ENCODE measurements at regions not wholly inside any gene's neighbourhood (a gene's known extent, or its start where the extent isn't known, plus 50 kb on each side); places are given as distances from the start of the nearest gene placed in this dataset.

GRCh38 chr10:3932597-3933375, 147.8 kb upstream of the KLF6 start:
- no peak for DNase-seq (ENCODE audit: low read depth)
- TF ChIP-seq CTCF (IDR thresholded peaks at IDR 0.05; ENCODE audit: insufficient read depth, low read depth, low read length) = no peak
- no peak overlapping the region for H3K4me3 ChIP-seq (ENCODE audit: low read depth, low read length)
- CTCF ChIA-PET = no interaction called here
- POLR2A ChIA-PET = no interaction called here
- H3K27me3 ChIP-seq (ENCODE audit: control insufficient read depth, insufficient read depth, low read length) = no peaks in the 10 kb centered on the region
- H3K36me3 ChIP-seq (ENCODE audit: control insufficient read depth, insufficient read depth, low read length) = no peaks in the 10 kb centered on the region

- Histone ChIP-seq H3K36me3 (ENCODE audit: control insufficient read depth, insufficient read depth, low read length) (no peaks in the 10 kb centered on the region), H3K4me3 (ENCODE audit: low read depth, low read length) (no peak overlapping the region), H3K27me3 (ENCODE audit: control insufficient read depth, insufficient read depth, low read length) (no peaks in the 10 kb centered on the region)
- ChIA-PET CTCF (interaction anchor here (0.7 to 0.9 kb wide), 2 partner anchors 11 to 12 kb away, joined by 3 read pairs; no protein-coding TSS in a partner anchor), POLR2A (no interaction called here)
- no peak for DNase-seq (ENCODE audit: low read depth)
- no peak for TF ChIP-seq CTCF (IDR thresholded peaks at IDR 0.05; ENCODE audit: insufficient read depth, low read depth, low read length)
Observed at GRCh38 chr10:3931901-3932300, 146.9 kb upstream of the KLF6 start.

DNA sequence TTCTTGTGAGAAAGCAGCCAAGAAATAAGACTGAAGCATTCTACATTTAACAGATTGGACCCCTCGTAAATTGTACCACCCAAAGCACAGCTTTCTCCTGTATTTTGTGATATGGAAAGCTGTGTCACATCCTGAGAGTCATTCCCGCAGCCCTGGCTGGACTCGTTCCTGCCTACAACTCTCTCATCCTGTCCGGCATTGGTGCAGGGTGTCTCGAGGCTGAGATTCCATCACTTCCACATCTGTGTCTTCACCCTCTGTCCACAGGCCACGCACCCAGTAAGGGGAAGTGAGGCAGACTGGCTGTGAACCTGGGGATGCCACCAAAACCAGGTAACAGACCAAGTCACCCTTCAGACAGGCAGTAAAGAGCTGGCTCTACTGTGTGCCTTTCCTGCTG, 146.2 kb upstream of the KLF6 start:
- ChIA-PET POLR2A (no interaction called here), CTCF (interaction anchor here (0.9 kb wide), 1 partner anchor 12 kb away, joined by 3 read pairs; no protein-coding TSS in a partner anchor)
- Histone ChIP-seq H3K27me3 (ENCODE audit: control insufficient read depth, insufficient read depth, low read length) (no peaks in the 10 kb centered on the region), H3K4me3 (ENCODE audit: low read depth, low read length) (no peak overlapping the region), H3K36me3 (ENCODE audit: control insufficient read depth, insufficient read depth, low read length) (no peaks in the 10 kb centered on the region)
- no peak for TF ChIP-seq CTCF (IDR thresholded peaks at IDR 0.05; ENCODE audit: insufficient read depth, low read depth, low read length)
- no peak for DNase-seq (ENCODE audit: low read depth)

DNA sequence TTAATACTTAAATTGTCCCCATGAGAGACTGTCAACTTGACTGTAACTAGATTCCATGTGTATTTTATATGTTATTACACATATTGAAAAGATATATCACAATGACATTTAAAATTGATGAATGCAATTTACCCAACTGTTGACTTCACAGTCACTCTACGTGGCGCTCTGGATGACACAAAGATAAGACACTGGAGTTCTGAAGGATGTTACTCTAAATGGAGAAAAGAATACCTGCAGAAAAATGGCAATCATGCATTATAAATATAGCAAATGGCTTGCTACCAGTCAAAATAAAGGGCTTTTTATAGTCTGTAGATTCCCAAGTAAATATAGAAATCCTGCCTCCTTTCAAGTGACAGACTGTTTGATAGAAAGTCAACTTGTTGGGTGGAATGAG, 143.6 kb upstream of the KLF6 start:
- ChIA-PET POLR2A (no interaction called here), CTCF (no interaction called here)
- DNase-seq (ENCODE audit: low read depth) = no peak
- H3K4me3 ChIP-seq (ENCODE audit: low read depth, low read length) = no peak overlapping the region
- no peaks in the 10 kb centered on the region for H3K36me3 ChIP-seq (ENCODE audit: control insufficient read depth, insufficient read depth, low read length)
- no peaks in the 10 kb centered on the region for H3K27me3 ChIP-seq (ENCODE audit: control insufficient read depth, insufficient read depth, low read length)
- no peak for TF ChIP-seq CTCF (IDR thresholded peaks at IDR 0.05; ENCODE audit: insufficient read depth, low read depth, low read length)

- ChIA-PET POLR2A (no interaction called here), CTCF (no interaction called here)
- H3K27me3 ChIP-seq (ENCODE audit: control insufficient read depth, insufficient read depth, low read length) = no peaks in the 10 kb centered on the region
- DNase-seq (ENCODE audit: low read depth) = no peak
- H3K4me3 ChIP-seq (ENCODE audit: low read depth, low read length) = no peak overlapping the region
- TF ChIP-seq CTCF (IDR thresholded peaks at IDR 0.05; ENCODE audit: insufficient read depth, low read depth, low read length) = no peak
- no peaks in the 10 kb centered on the region for H3K36me3 ChIP-seq (ENCODE audit: control insufficient read depth, insufficient read depth, low read length)
Observed at GRCh38 chr10:3928078-3928477, 143.1 kb upstream of the KLF6 start.
